Skeletal muscle tissue (tissue), 3 donors: ENCODE measurements at regions not wholly inside any gene's neighbourhood (a gene's known extent, or its start where the extent isn't known, plus 50 kb on each side); places are given as distances from the start of the nearest gene placed in this dataset.
A peak's percentile ranks its signal among the peaks of the same experiment; 100 is the strongest.

Source experiments
- H3K27ac ChIP-seq: one replicate; pipeline ENCODE4 v1.7.0; 2013; ENCODE audit warnings: mild to moderate bottlenecking, low read depth, low read length, inconsistent platforms
- H3K27me3 ChIP-seq, 3 donors: one replicate each; pipeline ENCODE4 v1.7.0; 2013; ENCODE audit warnings: low read length in 3 of 3; ENCODE audit not compliant: control insufficient read depth in 3 of 3, insufficient read depth in 3 of 3
- H3K36me3 ChIP-seq, 3 donors: one replicate each; pipeline ENCODE4 v1.7.0; 2013; ENCODE audit warnings: low read length in 3 of 3; ENCODE audit not compliant: control insufficient read depth in 3 of 3, insufficient read depth in 3 of 3
- H3K4me1 ChIP-seq, 3 donors: one replicate each; pipeline ENCODE4 v1.7.0; 2013; ENCODE audit warnings: low read length in 3 of 3, mild to moderate bottlenecking in 3 of 3; ENCODE audit not compliant: control insufficient read depth in 3 of 3, insufficient read depth in 3 of 3
- H3K4me3 ChIP-seq, 3 donors: one replicate each; pipeline ENCODE4 v1.7.0; 2013; ENCODE audit warnings: low read length in 3 of 3
- H3K9ac ChIP-seq, 3 donors: one replicate each; pipeline ENCODE4 v1.7.0; 2013; ENCODE audit warnings: low read length in 3 of 3, mild to moderate bottlenecking in 3 of 3, moderate library complexity in 2 of 3, low read depth in 1 of 3
- H3K9me3 ChIP-seq, 3 donors: one replicate each; pipeline ENCODE4 v1.7.0; 2013; ENCODE audit warnings: low read length in 3 of 3; ENCODE audit not compliant: control insufficient read depth in 3 of 3
- donor health status: Osteomylitis.

- Histone ChIP-seq H3K36me3 (no peaks in the 10 kb centered on the region), H3K9ac (no peak overlapping the region), H3K9me3 (peaks cover 0 to 3% (median 2%) of the 10 kb centered on the region in 3 donors), H3K27me3 (peaks cover 0 to 5% (median 0%) of the 10 kb centered on the region in 3 donors), H3K27ac (no peak overlapping the region), H3K4me3 (no peak overlapping the region), H3K4me1 (no peaks in the 10 kb centered on the region)
These were observed 294.1 kb upstream of the LARGE1 start for GRCh38 chr22:34214372-34214771.

DNA sequence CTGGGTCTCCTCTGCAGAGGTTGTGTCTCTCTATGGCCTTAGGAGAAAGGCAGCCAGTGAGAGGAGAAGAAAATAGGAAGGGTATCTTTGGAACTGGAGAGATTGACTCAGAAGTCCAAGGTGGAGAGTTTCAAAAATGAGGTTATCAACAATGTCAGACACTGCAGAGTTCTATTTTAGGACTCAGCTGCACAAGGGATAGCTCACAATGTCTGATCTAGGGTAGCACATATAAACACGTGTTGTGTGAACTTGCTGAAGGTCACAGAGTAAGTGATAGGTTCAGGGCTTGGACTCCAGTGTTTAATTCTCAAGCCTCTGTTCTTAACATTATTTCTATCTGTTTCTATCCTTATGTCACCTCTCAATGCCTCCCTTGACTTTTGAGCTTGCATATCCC lies 305.0 kb upstream of the LARGE1 start:
- no peaks in the 10 kb centered on the region for H3K36me3 ChIP-seq
- H3K9me3 ChIP-seq, result no peaks in the 10 kb centered on the region
- no peak overlapping the region for H3K9ac ChIP-seq
- no peaks in the 10 kb centered on the region for H3K27me3 ChIP-seq
- no peak overlapping the region for H3K4me3 ChIP-seq
- peaks cover 0 to 4% (median 0%) of the 10 kb centered on the region in 3 donors for H3K4me1 ChIP-seq
- H3K27ac ChIP-seq, result peak overlapping the region; percentile 19

- peak overlapping the region; percentile 59 for H3K27ac ChIP-seq
- H3K4me1 ChIP-seq, result no peaks in the 10 kb centered on the region
- no peaks in the 10 kb centered on the region for H3K9me3 ChIP-seq
- H3K4me3 ChIP-seq, result no peak overlapping the region
- no peaks in the 10 kb centered on the region for H3K36me3 ChIP-seq
- H3K27me3 ChIP-seq, result no peaks in the 10 kb centered on the region
- no peak overlapping the region for H3K9ac ChIP-seq
These were observed 316.3 kb upstream of the LARGE1 start for GRCh38 chr22:34236527-34236926.

DNA sequence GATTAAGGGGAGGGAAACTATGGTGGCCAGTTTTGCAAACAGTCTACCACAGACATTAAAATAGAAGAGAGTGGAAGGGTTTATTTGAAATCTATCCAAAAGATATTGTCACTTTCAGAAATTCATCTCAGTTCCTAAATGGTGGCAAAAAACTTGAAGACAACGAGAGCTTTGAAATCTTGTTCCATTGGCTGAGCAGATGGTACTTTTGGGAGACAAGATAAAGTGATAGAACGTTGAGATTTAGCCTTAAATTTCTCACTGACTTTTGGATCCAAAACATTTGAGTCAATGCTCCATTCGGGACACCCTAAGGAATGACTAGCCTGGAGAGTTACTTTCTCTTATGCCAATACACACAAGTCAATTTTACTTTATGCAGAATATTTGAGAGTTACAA lies 319.1 kb upstream of the LARGE1 start:
- H3K27me3 ChIP-seq, result no peaks in the 10 kb centered on the region
- H3K4me3 ChIP-seq, result no peak overlapping the region
- H3K9ac ChIP-seq, result no peak overlapping the region
- H3K36me3 ChIP-seq, result no peaks in the 10 kb centered on the region
- H3K27ac ChIP-seq, result no peak overlapping the region
- no peaks in the 10 kb centered on the region for H3K9me3 ChIP-seq
- H3K4me1 ChIP-seq, result no peaks in the 10 kb centered on the region

- Histone ChIP-seq H3K9me3 (no peaks in the 10 kb centered on the region), H3K4me3 (no peak overlapping the region), H3K9ac (no peak overlapping the region), H3K36me3 (no peaks in the 10 kb centered on the region), H3K27ac (no peak overlapping the region), H3K4me1 (no peaks in the 10 kb centered on the region), H3K27me3 (no peaks in the 10 kb centered on the region)
These were observed 322.7 kb upstream of the LARGE1 start for GRCh38 chr22:34243023-34243422.

- Histone ChIP-seq H3K27me3 (no peaks in the 10 kb centered on the region), H3K4me1 (peaks cover 0 to 3% (median 0%) of the 10 kb centered on the region in 3 donors), H3K4me3 (no peak overlapping the region), H3K27ac (no peak overlapping the region), H3K9me3 (peaks cover 0 to 1% (median 0%) of the 10 kb centered on the region in 3 donors), H3K36me3 (no peaks in the 10 kb centered on the region), H3K9ac (no peak overlapping the region)
These were observed 334.8 kb upstream of the LARGE1 start for GRCh38 chr22:34255042-34255441.

- H3K27ac ChIP-seq, result no peak overlapping the region
- H3K9ac ChIP-seq, result no peak overlapping the region
- no peaks in the 10 kb centered on the region for H3K36me3 ChIP-seq
These were observed 357.8 kb upstream of the LARGE1 start for GRCh38 chr22:34278121-34278520.

DNA sequence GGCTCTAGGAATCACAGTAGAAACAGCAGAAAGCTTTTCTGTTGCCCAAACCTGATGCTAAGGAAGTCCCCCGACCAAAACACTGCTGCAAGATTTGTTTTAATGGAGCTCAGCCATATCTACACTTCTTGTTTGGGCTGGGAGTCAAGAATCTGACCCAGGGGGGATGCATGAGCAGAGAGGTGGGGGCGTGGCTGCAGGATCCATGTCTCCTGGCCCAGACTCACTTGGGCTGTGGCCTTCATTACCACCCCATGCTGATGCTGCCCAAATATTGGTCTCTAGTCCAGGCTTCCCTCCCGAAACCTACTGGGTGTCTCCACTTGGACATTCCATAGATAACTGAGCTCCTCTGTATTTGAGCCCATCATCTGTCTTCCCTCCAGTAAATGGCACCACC lies 361.5 kb upstream of the LARGE1 start:
- no peak overlapping the region for H3K27ac ChIP-seq
- H3K9ac ChIP-seq, result no peak overlapping the region
- H3K27me3 ChIP-seq, result no peaks in the 10 kb centered on the region
- no peaks in the 10 kb centered on the region for H3K36me3 ChIP-seq
- H3K4me3 ChIP-seq, result no peak overlapping the region
- H3K9me3 ChIP-seq, result no peaks in the 10 kb centered on the region
- H3K4me1 ChIP-seq, result peaks cover 0 to 2% (median 0%) of the 10 kb centered on the region in 3 donors

More at GRCh38 chr22:34278121-34278520, 357.8 kb upstream of the LARGE1 start:
- H3K9me3 ChIP-seq, result no peaks in the 10 kb centered on the region
- H3K27me3 ChIP-seq, result no peaks in the 10 kb centered on the region
- H3K4me1 ChIP-seq, result peaks cover 0 to 2% (median 0%) of the 10 kb centered on the region in 3 donors
- no peak overlapping the region for H3K4me3 ChIP-seq

DNA sequence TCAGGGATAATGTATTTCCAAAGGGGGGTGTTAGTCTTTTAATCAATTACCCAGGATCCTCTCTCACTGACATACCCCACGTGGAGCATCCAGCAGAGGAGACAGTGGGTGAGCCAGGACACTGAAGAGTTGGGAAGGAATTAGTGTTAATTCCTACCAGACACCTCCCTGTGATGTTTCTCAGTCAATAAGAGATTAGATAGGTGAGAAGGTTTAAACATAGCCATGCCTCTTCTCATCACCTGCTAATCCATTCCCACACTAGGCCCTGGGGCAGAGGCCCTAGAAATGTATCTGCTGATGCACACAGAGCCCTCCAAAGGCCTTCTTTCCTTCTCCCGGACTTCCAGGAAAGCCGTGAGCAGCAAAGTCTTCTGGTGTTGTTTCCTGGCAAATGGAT lies 363.6 kb upstream of the LARGE1 start:
- H3K9ac ChIP-seq, result no peak overlapping the region
- H3K27ac ChIP-seq, result no peak overlapping the region
- no peak overlapping the region for H3K4me3 ChIP-seq
- H3K9me3 ChIP-seq, result no peaks in the 10 kb centered on the region
- no peaks in the 10 kb centered on the region for H3K27me3 ChIP-seq
- no peaks in the 10 kb centered on the region for H3K36me3 ChIP-seq
- H3K4me1 ChIP-seq, result peaks cover 0 to 2% (median 0%) of the 10 kb centered on the region in 3 donors

- Histone ChIP-seq H3K4me3 (no peak overlapping the region), H3K9me3 (no peaks in the 10 kb centered on the region), H3K27me3 (no peaks in the 10 kb centered on the region), H3K36me3 (no peaks in the 10 kb centered on the region), H3K4me1 (no peaks in the 10 kb centered on the region), H3K9ac (no peak overlapping the region), H3K27ac (no peak overlapping the region)
These were observed 373.0 kb upstream of the LARGE1 start for GRCh38 chr22:34293324-34293723.

DNA sequence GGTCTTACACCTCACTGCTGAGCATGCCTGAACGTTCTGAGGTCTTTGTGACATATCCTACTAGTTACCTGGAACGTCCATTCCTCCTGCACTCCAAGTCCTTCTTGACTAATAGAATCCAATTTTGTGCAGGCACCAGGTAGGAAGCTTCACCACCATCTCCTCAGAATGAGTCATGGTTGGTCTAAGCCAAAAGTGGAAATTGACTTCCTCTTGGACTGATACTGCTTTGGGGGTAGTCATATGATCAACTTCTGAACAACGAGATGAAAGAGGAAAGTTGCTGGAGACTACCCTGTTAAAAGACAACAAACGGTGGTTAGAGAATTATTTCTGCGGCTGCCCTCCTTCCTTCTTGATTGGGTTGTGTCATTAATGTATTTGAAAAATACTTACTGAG lies 374.2 kb upstream of the LARGE1 start:
- Histone ChIP-seq H3K4me1 (no peaks in the 10 kb centered on the region), H3K9ac (no peak overlapping the region), H3K27ac (no peak overlapping the region), H3K36me3 (no peaks in the 10 kb centered on the region), H3K9me3 (no peaks in the 10 kb centered on the region), H3K27me3 (no peaks in the 10 kb centered on the region), H3K4me3 (no peak overlapping the region)
